ENCODE measurements at regions not wholly inside any gene's neighbourhood (a gene's known extent, or its start where the extent isn't known, plus 50 kb on each side); places are given as distances from the start of the nearest gene placed in this dataset.

DNA sequence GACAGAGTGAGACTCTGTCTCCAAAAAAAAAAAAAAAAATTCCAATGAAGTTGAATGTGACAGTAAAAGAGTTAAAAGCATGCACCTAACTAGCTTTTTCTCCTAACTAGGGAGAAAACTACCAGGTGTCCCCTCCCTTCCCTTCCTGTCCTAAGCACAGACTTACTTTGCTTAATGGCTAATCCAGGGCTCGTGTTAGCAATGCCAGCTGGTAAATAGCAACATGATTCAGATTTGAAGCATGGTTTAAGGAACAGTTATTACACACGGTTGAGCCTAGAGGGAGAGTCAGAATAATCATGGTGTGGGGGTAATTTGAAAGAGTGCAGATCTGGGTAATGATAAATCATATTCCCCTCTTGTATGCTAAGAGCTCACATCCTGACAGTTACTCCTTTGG lies 338.3 kb downstream of the STIM2 start:
- TF ChIP-seq, protein P1, sequence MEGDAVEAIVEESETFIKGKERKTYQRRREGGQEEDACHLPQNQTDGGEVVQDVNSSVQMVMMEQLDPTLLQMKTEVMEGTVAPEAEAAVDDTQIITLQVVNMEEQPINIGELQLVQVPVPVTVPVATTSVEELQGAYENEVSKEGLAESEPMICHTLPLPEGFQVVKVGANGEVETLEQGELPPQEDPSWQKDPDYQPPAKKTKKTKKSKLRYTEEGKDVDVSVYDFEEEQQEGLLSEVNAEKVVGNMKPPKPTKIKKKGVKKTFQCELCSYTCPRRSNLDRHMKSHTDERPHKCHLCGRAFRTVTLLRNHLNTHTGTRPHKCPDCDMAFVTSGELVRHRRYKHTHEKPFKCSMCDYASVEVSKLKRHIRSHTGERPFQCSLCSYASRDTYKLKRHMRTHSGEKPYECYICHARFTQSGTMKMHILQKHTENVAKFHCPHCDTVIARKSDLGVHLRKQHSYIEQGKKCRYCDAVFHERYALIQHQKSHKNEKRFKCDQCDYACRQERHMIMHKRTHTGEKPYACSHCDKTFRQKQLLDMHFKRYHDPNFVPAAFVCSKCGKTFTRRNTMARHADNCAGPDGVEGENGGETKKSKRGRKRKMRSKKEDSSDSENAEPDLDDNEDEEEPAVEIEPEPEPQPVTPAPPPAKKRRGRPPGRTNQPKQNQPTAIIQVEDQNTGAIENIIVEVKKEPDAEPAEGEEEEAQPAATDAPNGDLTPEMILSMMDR (IDR thresholded peaks at IDR 0.05): no peak
- TF ChIP-seq POLR2A (IDR thresholded peaks at IDR 0.05): no peak

Data from lower leg skin (tissue), 3 donors.